HEK293T (cell line): ENCODE measurements at regions not wholly inside any gene's neighbourhood (a gene's known extent, or its start where the extent isn't known, plus 50 kb on each side); places are given as distances from the start of the nearest gene placed in this dataset.

Experiments used
- CTCF ChIA-PET: fragments of 350-600 bp; formaldehyde crosslinking; extraction: SDS; loops from one replicate; lab custom pipeline; 2021; ENCODE audit warnings: antibody characterized with exemption, inconsistent platforms; lab: Yijun Ruan, JAX
- POLR2A ChIA-PET: fragments of 350-600 bp; formaldehyde crosslinking; extraction: SDS; loops from one replicate; lab custom pipeline; 2020; ENCODE audit warnings: antibody characterized with exemption, inconsistent platforms; lab: Yijun Ruan, JAX
- DNase-seq: peaks from one replicate; pipeline ENCODE4 v3.0.0; 2012; ENCODE audit warnings: mixed read lengths; ENCODE audit errors: extremely low spot score
- ARNT ChIP-seq: fragments of 450-650 bp; IDR thresholded peaks from 2 replicates; pipeline ENCODE4 v1.6.1; 2017; ENCODE audit warnings: mild to moderate bottlenecking
- BHLHE40 ChIP-seq: fragments of 450-650 bp; IDR thresholded peaks from 2 replicates; pipeline ENCODE4 v1.6.1; 2016; ENCODE audit warnings: mild to moderate bottlenecking, moderate library complexity, borderline replicate concordance
- CTBP1 ChIP-seq: fragments of 450-650 bp; IDR thresholded peaks from 2 replicates; pipeline ENCODE4 v1.6.1; 2016; ENCODE audit warnings: borderline replicate concordance
- ELF4 ChIP-seq: fragments of 450-650 bp; IDR thresholded peaks from 2 replicates; pipeline ENCODE4 v1.6.1; 2017; ENCODE audit warnings: antibody characterized with exemption
- FOXA1 ChIP-seq: fragments of 450-650 bp; IDR thresholded peaks from 2 replicates; pipeline ENCODE4 v1.6.1; 2016; ENCODE audit warnings: mild to moderate bottlenecking
- FOXK2 ChIP-seq: fragments of 450-650 bp; IDR thresholded peaks from 2 replicates; pipeline ENCODE4 v1.6.1; 2016; ENCODE audit warnings: mild to moderate bottlenecking
- FOXM1 ChIP-seq: fragments of 450-650 bp; IDR thresholded peaks from 2 replicates; pipeline ENCODE4 v1.6.1; 2017; ENCODE audit warnings: mild to moderate bottlenecking, borderline replicate concordance
- HDGF ChIP-seq: fragments of 450-650 bp; IDR thresholded peaks from 2 replicates; pipeline ENCODE4 v1.6.1; 2017; ENCODE audit warnings: antibody characterized with exemption, borderline replicate concordance
- L3MBTL2 ChIP-seq: fragments of 450-650 bp; conservative IDR thresholded peaks from 2 replicates; pipeline ENCODE4 v1.6.1; 2016; ENCODE audit warnings: mild to moderate bottlenecking
- LEF1 ChIP-seq: fragments of 450-650 bp; IDR thresholded peaks from 2 replicates; pipeline ENCODE4 v1.6.1; 2017; ENCODE audit warnings: mild to moderate bottlenecking, borderline replicate concordance
- NFRKB ChIP-seq: fragments of 450-650 bp; IDR thresholded peaks from 2 replicates; pipeline ENCODE4 v1.6.1; 2016; ENCODE audit warnings: mild to moderate bottlenecking, moderate library complexity
- PKNOX1 ChIP-seq: fragments of 450-650 bp; IDR thresholded peaks from 2 replicates; pipeline ENCODE4 v1.6.1; 2016
- SP1 ChIP-seq: fragments of 450-650 bp; IDR thresholded peaks from 2 replicates; pipeline ENCODE4 v1.6.1; 2017
- SUZ12 ChIP-seq: fragments of 450-650 bp; IDR thresholded peaks from 2 replicates; pipeline ENCODE4 v1.6.1; 2016; ENCODE audit warnings: mild to moderate bottlenecking
- TARDBP ChIP-seq: fragments of 450-650 bp; IDR thresholded peaks from 2 replicates; pipeline ENCODE4 v1.6.1; 2016
- ZNF384 ChIP-seq: fragments of 450-650 bp; IDR thresholded peaks from 2 replicates; pipeline ENCODE4 v1.6.1; 2016

GRCh38 chr1:42005530-42005929 lies 86.8 kb upstream of the HIVEP3 start:
- TF ChIP-seq SP1 = no peak
- no peak for TF ChIP-seq PKNOX1
- no peak for TF ChIP-seq FOXM1
- no peak for TF ChIP-seq ELF4
- TF ChIP-seq NFRKB = no peak
- no peak for TF ChIP-seq ARNT
- TF ChIP-seq BHLHE40 = no peak
- DNase-seq = no peak
- POLR2A ChIA-PET = no interaction called here
- CTCF ChIA-PET = no interaction called here

- no peak for DNase-seq
- ChIA-PET CTCF (no interaction called here), POLR2A (no interaction called here)
- TF ChIP-seq FOXK2 (no peak), FOXM1 (no peak), SP1 (no peak), ARNT (no peak), L3MBTL2 (no peak), NFRKB (no peak), BHLHE40 (no peak), TARDBP (no peak), HDGF (no peak), LEF1 (no peak)
Observed at GRCh38 chr1:42004860-42005259, 86.1 kb upstream of the HIVEP3 start.

DNA sequence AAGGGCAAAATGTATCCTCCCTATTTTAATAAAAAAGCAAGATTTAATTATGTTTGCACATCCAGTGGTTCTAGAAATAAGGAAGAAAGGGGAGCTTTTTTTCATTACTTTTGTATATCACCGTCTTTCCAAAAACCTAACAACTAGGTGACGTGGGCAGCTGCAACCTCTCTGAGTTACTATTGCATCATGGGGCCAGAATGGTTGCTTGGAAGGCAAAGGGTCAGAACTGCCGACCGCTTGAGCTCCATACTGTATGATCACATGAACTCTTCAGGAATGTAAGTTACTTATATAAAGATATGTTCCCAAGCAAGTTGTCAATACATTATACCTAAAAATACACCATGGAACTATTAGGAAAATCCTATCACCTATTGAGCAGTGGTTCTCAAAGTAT lies 85.6 kb upstream of the HIVEP3 start:
- ChIA-PET POLR2A (no interaction called here), CTCF (no interaction called here)
- TF ChIP-seq ELF4 = no peak
- no peak for TF ChIP-seq FOXK2
- no peak for TF ChIP-seq BHLHE40
- no peak for DNase-seq

GRCh38 chr1:42003433-42003832 lies 84.7 kb upstream of the HIVEP3 start:
- TF ChIP-seq TARDBP = no peak
- POLR2A ChIA-PET = no interaction called here
- CTCF ChIA-PET = no interaction called here
- no peak for DNase-seq

- POLR2A ChIA-PET = no interaction called here
- CTCF ChIA-PET = no interaction called here
- TF ChIP-seq L3MBTL2 = no peak
- no peak for TF ChIP-seq BHLHE40
- no peak for TF ChIP-seq SUZ12
- TF ChIP-seq TARDBP = no peak
- TF ChIP-seq HDGF = no peak
- TF ChIP-seq SP1 = no peak
- TF ChIP-seq FOXM1 = no peak
- TF ChIP-seq PKNOX1 = no peak
- no peak for TF ChIP-seq CTBP1
- TF ChIP-seq ARNT = no peak
- TF ChIP-seq FOXA1 = no peak
- no peak for TF ChIP-seq ZNF384
- no peak for TF ChIP-seq LEF1
- TF ChIP-seq NFRKB = no peak
- no peak for TF ChIP-seq ELF4
- TF ChIP-seq FOXK2 = no peak
Observed at GRCh38 chr1:42002220-42002619, 83.5 kb upstream of the HIVEP3 start.

GRCh38 chr1:42000766-42001165 lies 82.0 kb upstream of the HIVEP3 start:
- ChIA-PET POLR2A (no interaction called here), CTCF (no interaction called here)
- no peak for TF ChIP-seq LEF1
- TF ChIP-seq L3MBTL2 = no peak
- TF ChIP-seq ELF4 = no peak
- TF ChIP-seq BHLHE40 = no peak
- no peak for TF ChIP-seq FOXM1
- TF ChIP-seq FOXA1 = no peak
- TF ChIP-seq FOXK2 = no peak
- DNase-seq = no peak

More at GRCh38 chr1:42002220-42002619, 83.5 kb upstream of the HIVEP3 start:
- no peak for DNase-seq

- ChIA-PET POLR2A (no interaction called here), CTCF (no interaction called here)
- DNase-seq = no peak
- TF ChIP-seq PKNOX1 = no peak
- TF ChIP-seq BHLHE40 = no peak
- TF ChIP-seq TARDBP = no peak
- TF ChIP-seq SUZ12 = no peak
- no peak for TF ChIP-seq HDGF
- TF ChIP-seq NFRKB = no peak
- TF ChIP-seq ZNF384 = no peak
- no peak for TF ChIP-seq L3MBTL2
- TF ChIP-seq ELF4 = no peak
- no peak for TF ChIP-seq LEF1
- TF ChIP-seq ARNT = no peak
- no peak for TF ChIP-seq FOXM1
- TF ChIP-seq FOXK2 = no peak
Observed at GRCh38 chr1:41999884-42000283, 81.2 kb upstream of the HIVEP3 start.
